Natural killer cell (primary cell): ENCODE measurements at regions not wholly inside any gene's neighbourhood (a gene's known extent, or its start where the extent isn't known, plus 50 kb on each side); places are given as distances from the start of the nearest gene placed in this dataset.
A peak's percentile ranks its signal among the peaks of the same experiment; 100 is the strongest.

ENCODE experiments used
- ATAC-seq, 3 donors: fragments of 150-1000 bp in 2 of 3; fragments of 200-7000 bp in 1 of 3; cut with Tn5 transposase; 1 replicate in 1 of 3; 2 replicates in 2 of 3; pipeline ENCODE4 v1.10.0; 2021; ENCODE audit warnings: mild to moderate bottlenecking in 2 of 3, moderate library complexity in 2 of 3
- DNase-seq, 2 donors: peaks; one replicate each; pipeline versions ENCODE4 v3.0.0 to v3.0.0-alpha.2; 2013 to 2021; ENCODE audit warnings: mixed read lengths in 1 of 2
- H3K27ac ChIP-seq: one replicate; pipeline ENCODE4 v1.5.1; 2013; ENCODE audit warnings: mild to moderate bottlenecking, low read length
- H3K27me3 ChIP-seq: one replicate; pipeline ENCODE4 v1.6.1; 2013; ENCODE audit warnings: low read length; ENCODE audit not compliant: control insufficient read depth, insufficient read depth
- H3K36me3 ChIP-seq: one replicate; pipeline ENCODE4 v1.6.1; 2013; ENCODE audit warnings: low read length; ENCODE audit not compliant: control insufficient read depth, insufficient read depth
- H3K4me1 ChIP-seq: one replicate; pipeline ENCODE4 v1.6.1; 2013; ENCODE audit warnings: low read length; ENCODE audit not compliant: control insufficient read depth, insufficient read depth
- H3K4me3 ChIP-seq: one replicate; pipeline ENCODE4 v1.5.1; 2013; ENCODE audit warnings: low read length
- H3K9me3 ChIP-seq: one replicate; pipeline ENCODE4 v1.6.1; 2013; ENCODE audit warnings: low read length; ENCODE audit not compliant: control insufficient read depth, insufficient read depth
- H3K27ac Mint-ChIP-seq, 2 donors: one replicate each; pipeline ENCODE4 v1.8.0; 2022; ENCODE audit warnings: mild to moderate bottlenecking in 2 of 2, mixed read lengths in 2 of 2, moderate library complexity in 1 of 2
- H3K27me3 Mint-ChIP-seq, 2 donors: one replicate each; pipeline ENCODE4 v1.8.0; 2022; ENCODE audit warnings: low read depth in 2 of 2, mixed read lengths in 2 of 2
- H3K36me3 Mint-ChIP-seq: one replicate; pipeline ENCODE4 v1.8.0; 2022; ENCODE audit warnings: mixed read lengths
- H3K4me1 Mint-ChIP-seq, 2 donors: one replicate each; pipeline ENCODE4 v1.8.0; 2022; ENCODE audit warnings: mixed read lengths in 2 of 2
- H3K4me3 Mint-ChIP-seq: one replicate; pipeline ENCODE4 v1.8.0; 2022; ENCODE audit warnings: mild to moderate bottlenecking, moderate library complexity, mixed read lengths
- H3K9me3 Mint-ChIP-seq, 2 donors: one replicate each; pipeline ENCODE4 v1.8.0; 2022; ENCODE audit warnings: mixed read lengths in 2 of 2
- WGBS: methylation state at CpG from one replicate; pipeline ENCODE4 v1.1.7; 2013; ENCODE audit warnings: missing lambda C conversion rate; ENCODE audit not compliant: insufficient coverage; 5-methylcytosine and 5-hydroxymethylcytosine counted together
- intact Hi-C: fragments of 100-400 bp; cut with micrococcal nuclease; formaldehyde crosslinking; loops from one replicate; pipeline ENCODE4 v1.14.2; 2022
- TF ChIP-seq, protein P1 (sequence below): fragments of 200-600 bp; IDR thresholded peaks from one replicate; pipeline ENCODE4 v1.8.0; 2022; ENCODE audit warnings: antibody characterized with exemption

DNA sequence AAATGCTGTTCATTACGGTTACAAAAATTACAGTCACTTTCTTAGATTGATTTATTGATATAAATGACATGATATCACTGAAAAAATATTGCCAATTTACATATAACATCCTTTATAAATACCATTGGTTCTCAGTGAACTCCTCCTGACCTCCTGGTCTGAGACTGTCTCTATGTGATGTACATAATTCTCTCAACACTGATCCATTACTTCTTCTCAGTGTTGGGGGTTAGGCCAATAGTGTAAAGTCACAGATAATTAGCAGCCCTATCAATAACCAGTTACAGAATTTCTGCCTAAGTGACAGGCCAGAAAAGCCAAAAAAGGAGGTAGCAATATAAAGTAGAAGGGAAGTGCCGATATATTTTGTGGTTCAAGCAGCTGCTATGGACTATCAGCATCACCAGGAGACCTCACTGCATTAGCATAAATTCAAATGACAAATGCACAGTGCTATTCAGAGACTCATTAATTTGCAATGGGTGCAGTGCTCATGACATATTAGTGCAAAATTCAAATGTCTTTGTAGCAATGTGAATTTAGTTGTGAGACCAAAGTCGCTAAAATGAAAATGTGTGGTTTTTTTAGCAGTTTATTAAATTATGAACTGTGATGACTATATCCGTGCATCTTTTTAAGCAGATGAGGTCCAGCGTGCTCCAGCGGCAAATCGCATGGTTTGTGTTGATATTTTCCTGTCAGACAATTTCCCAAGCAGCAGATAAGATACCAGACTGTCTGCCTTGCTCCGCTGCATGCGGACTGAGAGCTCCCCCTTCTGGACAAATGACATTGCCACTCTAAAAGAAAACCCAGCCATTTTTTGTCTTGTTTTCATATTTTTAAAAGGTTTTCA lies 144.6 kb downstream of the CETN3 start:
- peak; percentile 46 to 76 (median 66) for ATAC-seq
- H3K27me3 Mint-ChIP-seq = peaks cover 0 to 11% of the 10 kb centered on the region in 2 donors

DNA sequence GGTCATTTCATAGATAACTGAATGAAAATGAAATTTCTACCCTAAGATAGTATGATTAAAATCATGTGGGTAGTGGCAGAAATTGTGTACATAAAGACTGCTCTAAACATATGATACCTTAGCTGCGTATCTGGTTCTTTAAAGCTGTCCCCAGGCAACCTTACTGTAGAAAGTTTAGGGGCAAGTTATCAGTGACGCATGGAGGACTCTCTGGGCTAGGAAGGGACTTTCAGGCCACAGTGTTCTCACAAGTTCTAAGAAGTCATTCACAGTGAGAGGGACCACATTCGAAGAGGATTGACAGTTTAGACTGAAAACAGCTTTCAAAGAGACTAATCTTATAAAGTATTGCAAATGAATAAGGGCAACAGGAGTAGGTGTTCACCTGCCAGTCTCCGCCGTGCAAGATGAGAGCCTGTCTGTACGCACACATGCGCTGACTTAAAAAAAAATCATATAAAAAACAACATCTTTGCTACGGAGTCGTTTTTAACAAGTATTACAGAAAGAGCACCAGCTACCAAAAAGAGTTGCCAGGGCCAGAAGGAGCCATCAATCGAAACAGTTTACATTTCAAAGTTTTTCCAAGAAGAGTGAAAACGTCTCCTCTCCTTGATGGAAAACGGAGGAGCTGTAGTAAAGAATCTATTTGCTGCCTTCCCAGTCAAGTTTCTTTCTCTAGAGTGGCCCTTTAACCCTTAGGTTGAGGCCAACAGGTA lies 146.3 kb downstream of the CETN3 start:
- Histone ChIP-seq H3K36me3 (no peaks in the 10 kb centered on the region), H3K9me3 (no peaks in the 10 kb centered on the region), H3K27ac (no peak overlapping the region), H3K4me1 (peaks cover 3% of the 10 kb centered on the region), H3K4me3 (no peak overlapping the region), H3K27me3 (no peaks in the 10 kb centered on the region)
- intact Hi-C loops = no loop called here
- no peak for ATAC-seq
- TF ChIP-seq, protein P1, sequence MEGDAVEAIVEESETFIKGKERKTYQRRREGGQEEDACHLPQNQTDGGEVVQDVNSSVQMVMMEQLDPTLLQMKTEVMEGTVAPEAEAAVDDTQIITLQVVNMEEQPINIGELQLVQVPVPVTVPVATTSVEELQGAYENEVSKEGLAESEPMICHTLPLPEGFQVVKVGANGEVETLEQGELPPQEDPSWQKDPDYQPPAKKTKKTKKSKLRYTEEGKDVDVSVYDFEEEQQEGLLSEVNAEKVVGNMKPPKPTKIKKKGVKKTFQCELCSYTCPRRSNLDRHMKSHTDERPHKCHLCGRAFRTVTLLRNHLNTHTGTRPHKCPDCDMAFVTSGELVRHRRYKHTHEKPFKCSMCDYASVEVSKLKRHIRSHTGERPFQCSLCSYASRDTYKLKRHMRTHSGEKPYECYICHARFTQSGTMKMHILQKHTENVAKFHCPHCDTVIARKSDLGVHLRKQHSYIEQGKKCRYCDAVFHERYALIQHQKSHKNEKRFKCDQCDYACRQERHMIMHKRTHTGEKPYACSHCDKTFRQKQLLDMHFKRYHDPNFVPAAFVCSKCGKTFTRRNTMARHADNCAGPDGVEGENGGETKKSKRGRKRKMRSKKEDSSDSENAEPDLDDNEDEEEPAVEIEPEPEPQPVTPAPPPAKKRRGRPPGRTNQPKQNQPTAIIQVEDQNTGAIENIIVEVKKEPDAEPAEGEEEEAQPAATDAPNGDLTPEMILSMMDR = no peak
- no peak for DNase-seq
- 89% methylated on average over 12 of the region's 12 CpGs for WGBS
- Mint-ChIP-seq H3K4me3 (no peak overlapping the region), H3K27ac (no peak overlapping the region), H3K27me3 (peaks cover 0 to 11% of the 10 kb centered on the region in 2 donors), H3K9me3 (no peaks in the 10 kb centered on the region), H3K36me3 (no peaks in the 10 kb centered on the region), H3K4me1 (no peaks in the 10 kb centered on the region)

More for the DNA sequence above, 144.6 kb downstream of the CETN3 start:
- H3K9me3 Mint-ChIP-seq = no peaks in the 10 kb centered on the region
- DNase-seq = peak; percentile 34 to 67
- intact Hi-C loops = loop anchor here (1.0 kb wide), 1 partner anchor 1536 kb away; no protein-coding TSS in a partner anchor
- no peaks in the 10 kb centered on the region for H3K36me3 ChIP-seq
- WGBS = 24% methylated on average over 8 of the region's 9 CpGs
- TF ChIP-seq, protein P1 = peak; percentile 95
- H3K9me3 ChIP-seq = no peaks in the 10 kb centered on the region
- H3K4me3 Mint-ChIP-seq = no peak overlapping the region
- H3K27ac Mint-ChIP-seq = no peak overlapping the region
- H3K36me3 Mint-ChIP-seq = no peaks in the 10 kb centered on the region
- peaks cover 3% of the 10 kb centered on the region for H3K4me1 ChIP-seq
- no peaks in the 10 kb centered on the region for H3K27me3 ChIP-seq
- no peak overlapping the region for H3K4me3 ChIP-seq
- no peaks in the 10 kb centered on the region for H3K4me1 Mint-ChIP-seq
- no peak overlapping the region for H3K27ac ChIP-seq

DNA sequence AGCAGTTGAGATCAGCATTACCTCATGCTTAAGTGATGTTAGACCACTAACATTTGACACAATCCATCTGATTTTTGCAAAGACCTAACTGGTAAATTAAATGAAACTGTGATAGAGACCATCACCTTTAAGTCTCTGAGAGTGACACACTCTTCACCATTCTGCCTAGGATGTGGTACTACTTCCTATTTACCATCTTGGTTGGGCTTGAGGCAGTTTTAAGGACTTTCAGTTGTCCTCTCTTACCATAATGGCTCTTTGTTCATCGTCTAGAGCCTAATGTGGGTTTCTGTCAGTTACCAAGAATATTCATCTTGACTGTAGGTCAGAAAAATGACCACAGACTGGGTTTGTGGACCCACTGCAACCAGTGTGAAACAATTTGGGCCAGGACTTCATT lies 158.1 kb downstream of the CETN3 start:
- Histone ChIP-seq H3K27me3 (no peaks in the 10 kb centered on the region), H3K9me3 (no peaks in the 10 kb centered on the region), H3K27ac (no peak overlapping the region), H3K36me3 (no peaks in the 10 kb centered on the region), H3K4me1 (no peaks in the 10 kb centered on the region), H3K4me3 (no peak overlapping the region)
- Mint-ChIP-seq H3K27me3 (peaks cover 0 to 6% of the 10 kb centered on the region in 2 donors), H3K4me3 (no peak overlapping the region), H3K27ac (no peak overlapping the region), H3K4me1 (no peaks in the 10 kb centered on the region), H3K36me3 (no peaks in the 10 kb centered on the region), H3K9me3 (no peaks in the 10 kb centered on the region)
- TF ChIP-seq, protein P1 = no peak
- ATAC-seq (no peak), DNase-seq (no peak)
- WGBS = 100% methylated on average over 1 of the region's 1 CpG
- intact Hi-C loops = no loop called here
